ENCODE measurements at regions not wholly inside any gene's neighbourhood (a gene's known extent, or its start where the extent isn't known, plus 50 kb on each side); places are given as distances from the start of the nearest gene placed in this dataset.

DNA sequence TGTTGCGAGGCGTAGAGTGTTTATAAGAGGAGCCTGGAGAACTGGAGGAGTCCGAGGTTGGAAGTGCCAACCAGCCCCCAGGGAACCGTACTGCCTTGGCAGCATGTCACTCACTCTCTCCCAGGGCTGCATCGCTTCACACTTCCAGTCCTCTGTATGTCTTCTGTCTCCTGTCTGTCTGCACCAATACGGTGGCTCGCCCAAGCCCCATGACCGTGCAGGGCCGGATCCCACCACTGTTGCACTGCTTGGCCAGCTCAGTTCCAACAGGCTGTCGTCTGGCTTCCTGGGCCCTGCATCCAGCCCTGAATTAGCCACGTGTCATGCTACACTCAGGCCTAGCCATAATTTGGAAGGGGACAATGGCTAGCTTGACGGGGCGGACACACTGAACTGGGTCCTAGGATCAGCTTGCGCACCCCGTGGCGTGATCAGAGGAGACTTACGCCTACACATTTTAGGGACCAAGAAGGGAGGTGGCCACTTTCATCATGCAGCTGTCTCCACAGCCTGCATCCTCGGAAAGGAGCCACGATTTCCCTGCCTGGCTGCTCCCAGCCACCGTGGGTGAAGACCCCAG is 147.1 kb downstream of the URI1 start:
- Histone ChIP-seq H3K4me2 (no peak overlapping the region), H3K9me3 (no peaks in the 10 kb centered on the region), H3K27ac (no peak overlapping the region), H3K4me1 (no peaks in the 10 kb centered on the region), H3K4me3 (no peak overlapping the region)
- WGBS (ENCODE audit: missing lambda C conversion rate): 50% methylated on average over 20 of the region's 20 CpGs
- DNase-seq (ENCODE audit: low read depth in 1 of 2, low spot score in 1 of 2) (no peak), ATAC-seq (peak in 1 of 2 experiments; percentile 10; a peak in 1 of 6 replicates), FAIRE-seq (no peak)
- TF ChIP-seq, protein P1, sequence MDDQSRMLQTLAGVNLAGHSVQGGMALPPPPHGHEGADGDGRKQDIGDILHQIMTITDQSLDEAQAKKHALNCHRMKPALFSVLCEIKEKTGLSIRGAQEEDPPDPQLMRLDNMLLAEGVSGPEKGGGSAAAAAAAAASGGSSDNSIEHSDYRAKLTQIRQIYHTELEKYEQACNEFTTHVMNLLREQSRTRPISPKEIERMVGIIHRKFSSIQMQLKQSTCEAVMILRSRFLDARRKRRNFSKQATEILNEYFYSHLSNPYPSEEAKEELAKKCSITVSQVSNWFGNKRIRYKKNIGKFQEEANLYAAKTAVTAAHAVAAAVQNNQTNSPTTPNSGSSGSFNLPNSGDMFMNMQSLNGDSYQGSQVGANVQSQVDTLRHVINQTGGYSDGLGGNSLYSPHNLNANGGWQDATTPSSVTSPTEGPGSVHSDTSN (IDR thresholded peaks at IDR 0.05): no peak
- TF ChIP-seq RNF2 (IDR thresholded peaks at IDR 0.05; ENCODE audit: borderline replicate concordance, low read depth) (no peak), TP53 (CRISPR knock-in tag; IDR thresholded peaks at IDR 0.05) (no peak), CHD2 (IDR thresholded peaks at IDR 0.05; ENCODE audit: low read length, partially characterized antibody) (no peak), NR3C1 (IDR thresholded peaks at IDR 0.05) (no peak), FOXS1 (CRISPR knock-in tag; IDR thresholded peaks at IDR 0.05) (no peak), SREBF2 (IDR thresholded peaks at IDR 0.05) (no peak), CBX2 (IDR thresholded peaks at IDR 0.05; ENCODE audit: borderline replicate concordance, low read depth) (no peak), CHD4 (IDR thresholded peaks at IDR 0.05; ENCODE audit: borderline replicate concordance) (no peak), EHF (CRISPR knock-in tag; IDR thresholded peaks at IDR 0.05) (no peak), ESRRA (IDR thresholded peaks at IDR 0.05; ENCODE audit: borderline replicate concordance, low read length) (no peak), NFE2L2 (conservative IDR thresholded peaks at IDR 0.05; ENCODE audit: low read length) (no peak)
- TF ChIP-seq, protein P2, sequence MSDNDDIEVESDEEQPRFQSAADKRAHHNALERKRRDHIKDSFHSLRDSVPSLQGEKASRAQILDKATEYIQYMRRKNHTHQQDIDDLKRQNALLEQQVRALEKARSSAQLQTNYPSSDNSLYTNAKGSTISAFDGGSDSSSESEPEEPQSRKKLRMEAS (IDR thresholded peaks at IDR 0.05): no peak
- CTCF ChIA-PET: interaction anchor here (0.8 to 1.7 kb wide), 4 partner anchors 17 to 479 kb away, joined by 3 to 4 read pairs (median 3); no protein-coding TSS in a partner anchor
- POLR2A ChIA-PET: no interaction called here

DNA sequence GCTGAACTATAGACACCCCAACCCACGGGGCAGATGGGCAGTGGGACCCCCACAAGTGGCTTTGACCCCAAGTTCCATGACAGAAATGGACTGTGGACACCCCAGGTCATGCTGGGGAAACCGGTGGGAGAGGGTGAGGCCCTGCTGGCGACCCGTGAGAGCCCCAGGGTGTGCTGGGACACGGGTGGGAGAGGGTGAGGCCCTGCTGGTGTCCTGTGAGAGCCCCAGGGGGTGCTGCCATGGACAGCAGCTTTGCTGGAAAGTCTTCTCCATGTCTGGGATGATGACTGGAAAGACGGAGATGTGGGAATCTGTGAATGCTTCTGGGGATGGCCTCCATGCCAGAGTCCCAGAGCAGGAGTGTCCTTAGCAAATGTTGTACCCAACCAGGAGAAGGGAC is 148.4 kb downstream of the URI1 start:
- WGBS (ENCODE audit: missing lambda C conversion rate): 35% methylated on average over 6 of the region's 6 CpGs
- no peak overlapping the region for H3K4me3 ChIP-seq
- no peak for ATAC-seq
- no peaks in the 10 kb centered on the region for H3K9me3 ChIP-seq
- FAIRE-seq: no peak
- CTCF ChIA-PET: interaction anchor here (0.6 to 1.2 kb wide), 3 partner anchors 11 to 183 kb away, joined by 3 to 4 read pairs (median 3); no protein-coding TSS in a partner anchor
- no peak overlapping the region for H3K27ac ChIP-seq
- POLR2A ChIA-PET: no interaction called here
- TF ChIP-seq, protein P3, sequence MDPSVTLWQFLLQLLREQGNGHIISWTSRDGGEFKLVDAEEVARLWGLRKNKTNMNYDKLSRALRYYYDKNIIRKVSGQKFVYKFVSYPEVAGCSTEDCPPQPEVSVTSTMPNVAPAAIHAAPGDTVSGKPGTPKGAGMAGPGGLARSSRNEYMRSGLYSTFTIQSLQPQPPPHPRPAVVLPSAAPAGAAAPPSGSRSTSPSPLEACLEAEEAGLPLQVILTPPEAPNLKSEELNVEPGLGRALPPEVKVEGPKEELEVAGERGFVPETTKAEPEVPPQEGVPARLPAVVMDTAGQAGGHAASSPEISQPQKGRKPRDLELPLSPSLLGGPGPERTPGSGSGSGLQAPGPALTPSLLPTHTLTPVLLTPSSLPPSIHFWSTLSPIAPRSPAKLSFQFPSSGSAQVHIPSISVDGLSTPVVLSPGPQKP (IDR thresholded peaks at IDR 0.05; ENCODE audit: low read depth, low read length): no peak
- TF ChIP-seq CEBPB (IDR thresholded peaks at IDR 0.05) (no peak), KDM1A (IDR thresholded peaks at IDR 0.05; ENCODE audit: low read depth) (no peak)
- TF ChIP-seq, protein P4, sequence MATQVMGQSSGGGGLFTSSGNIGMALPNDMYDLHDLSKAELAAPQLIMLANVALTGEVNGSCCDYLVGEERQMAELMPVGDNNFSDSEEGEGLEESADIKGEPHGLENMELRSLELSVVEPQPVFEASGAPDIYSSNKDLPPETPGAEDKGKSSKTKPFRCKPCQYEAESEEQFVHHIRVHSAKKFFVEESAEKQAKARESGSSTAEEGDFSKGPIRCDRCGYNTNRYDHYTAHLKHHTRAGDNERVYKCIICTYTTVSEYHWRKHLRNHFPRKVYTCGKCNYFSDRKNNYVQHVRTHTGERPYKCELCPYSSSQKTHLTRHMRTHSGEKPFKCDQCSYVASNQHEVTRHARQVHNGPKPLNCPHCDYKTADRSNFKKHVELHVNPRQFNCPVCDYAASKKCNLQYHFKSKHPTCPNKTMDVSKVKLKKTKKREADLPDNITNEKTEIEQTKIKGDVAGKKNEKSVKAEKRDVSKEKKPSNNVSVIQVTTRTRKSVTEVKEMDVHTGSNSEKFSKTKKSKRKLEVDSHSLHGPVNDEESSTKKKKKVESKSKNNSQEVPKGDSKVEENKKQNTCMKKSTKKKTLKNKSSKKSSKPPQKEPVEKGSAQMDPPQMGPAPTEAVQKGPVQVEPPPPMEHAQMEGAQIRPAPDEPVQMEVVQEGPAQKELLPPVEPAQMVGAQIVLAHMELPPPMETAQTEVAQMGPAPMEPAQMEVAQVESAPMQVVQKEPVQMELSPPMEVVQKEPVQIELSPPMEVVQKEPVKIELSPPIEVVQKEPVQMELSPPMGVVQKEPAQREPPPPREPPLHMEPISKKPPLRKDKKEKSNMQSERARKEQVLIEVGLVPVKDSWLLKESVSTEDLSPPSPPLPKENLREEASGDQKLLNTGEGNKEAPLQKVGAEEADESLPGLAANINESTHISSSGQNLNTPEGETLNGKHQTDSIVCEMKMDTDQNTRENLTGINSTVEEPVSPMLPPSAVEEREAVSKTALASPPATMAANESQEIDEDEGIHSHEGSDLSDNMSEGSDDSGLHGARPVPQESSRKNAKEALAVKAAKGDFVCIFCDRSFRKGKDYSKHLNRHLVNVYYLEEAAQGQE (IDR thresholded peaks at IDR 0.05): peak; percentile 17; the same call in 1 of the 2 replicates
- no peak for DNase-seq (ENCODE audit: low read depth in 1 of 2, low spot score in 1 of 2)
- no peaks in the 10 kb centered on the region for H3K4me1 ChIP-seq
- no peak overlapping the region for H3K4me2 ChIP-seq

DNA sequence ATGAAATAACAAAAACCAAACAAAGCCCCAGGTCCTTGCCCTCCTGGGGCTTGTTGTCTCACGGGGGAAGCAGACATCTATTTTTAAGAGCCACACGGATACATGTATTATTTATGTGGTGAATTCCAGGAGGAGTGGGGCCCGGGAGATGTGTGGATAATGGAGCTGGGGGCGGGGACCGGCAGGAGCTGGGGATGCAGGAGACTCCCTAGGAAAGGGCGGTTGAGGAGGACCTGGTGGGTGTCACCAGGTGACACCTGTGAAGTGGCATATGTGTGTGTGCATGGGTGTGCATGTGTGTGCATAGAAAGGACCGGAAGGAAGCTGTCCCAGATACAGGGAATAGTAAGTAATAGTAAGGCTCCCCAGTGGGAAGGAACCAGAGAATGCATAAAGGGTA is 148.9 kb downstream of the URI1 start:
- Histone ChIP-seq H3K4me3 (no peak overlapping the region), H3K4me1 (no peaks in the 10 kb centered on the region), H3K9me3 (no peaks in the 10 kb centered on the region), H3K4me2 (no peak overlapping the region), H3K27ac (no peak overlapping the region)
- 32% methylated on average over 7 of the region's 7 CpGs for WGBS (ENCODE audit: missing lambda C conversion rate)
- no peak for ATAC-seq
- TF ChIP-seq HDAC2 (IDR thresholded peaks at IDR 0.05) (no peak), SREBF2 (IDR thresholded peaks at IDR 0.05) (no peak), SMC3 (IDR thresholded peaks at IDR 0.05) (no peak), NFE2L2 (conservative IDR thresholded peaks at IDR 0.05; ENCODE audit: low read length) (no peak), BHLHE40 (IDR thresholded peaks at IDR 0.05; ENCODE audit: low read depth, low read length) (no peak), RFX5 (IDR thresholded peaks at IDR 0.05) (no peak), MAFK (IDR thresholded peaks at IDR 0.05; ENCODE audit: partially characterized antibody) (no peak)
- TF ChIP-seq, protein P5, sequence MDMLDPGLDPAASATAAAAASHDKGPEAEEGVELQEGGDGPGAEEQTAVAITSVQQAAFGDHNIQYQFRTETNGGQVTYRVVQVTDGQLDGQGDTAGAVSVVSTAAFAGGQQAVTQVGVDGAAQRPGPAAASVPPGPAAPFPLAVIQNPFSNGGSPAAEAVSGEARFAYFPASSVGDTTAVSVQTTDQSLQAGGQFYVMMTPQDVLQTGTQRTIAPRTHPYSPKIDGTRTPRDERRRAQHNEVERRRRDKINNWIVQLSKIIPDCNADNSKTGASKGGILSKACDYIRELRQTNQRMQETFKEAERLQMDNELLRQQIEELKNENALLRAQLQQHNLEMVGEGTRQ (IDR thresholded peaks at IDR 0.05): no peak
- no peak for DNase-seq (ENCODE audit: low read depth in 1 of 2, low spot score in 1 of 2)
- FAIRE-seq: no peak
- ChIA-PET CTCF (interaction anchor here (0.6 to 1.5 kb wide), 5 partner anchors 10 to 184 kb away, joined by 3 to 4 read pairs (median 3); no protein-coding TSS in a partner anchor), POLR2A (no interaction called here)

All from A549 (cell line).